GM19035 (cell line): ENCODE measurements at regions not wholly inside any gene's neighbourhood (a gene's known extent, or its start where the extent isn't known, plus 50 kb on each side); places are given as distances from the start of the nearest gene placed in this dataset.
A peak's percentile ranks its signal among the peaks of the same experiment; 100 is the strongest.

Experiments
- ATAC-seq: cut with Tn5 transposase; IDR thresholded peaks from one replicate; pipeline ENCODE4 v1.9.1; 2021; ENCODE audit not compliant: unreplicated experiment

DNA sequence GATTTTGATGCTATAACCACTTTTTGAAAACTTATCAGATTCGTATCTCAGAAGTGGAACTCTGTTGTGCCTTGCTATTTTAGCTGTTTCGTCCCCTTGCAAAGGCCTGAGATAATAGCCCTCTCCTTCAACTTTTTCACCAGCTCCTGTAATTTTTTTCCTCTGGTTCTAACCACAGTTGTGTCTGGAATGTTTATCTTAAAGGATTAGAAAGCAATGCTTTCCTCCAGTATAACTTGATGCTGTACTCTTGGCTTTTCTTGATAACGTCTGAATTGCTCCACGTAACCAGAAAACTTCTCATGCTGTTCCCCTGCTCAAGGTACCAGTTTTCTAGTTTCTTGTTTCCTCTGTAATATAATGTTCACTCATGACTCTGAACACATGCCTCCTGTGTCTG lies 209.4 kb downstream of the DTWD2 start:
- no peak for ATAC-seq

DNA sequence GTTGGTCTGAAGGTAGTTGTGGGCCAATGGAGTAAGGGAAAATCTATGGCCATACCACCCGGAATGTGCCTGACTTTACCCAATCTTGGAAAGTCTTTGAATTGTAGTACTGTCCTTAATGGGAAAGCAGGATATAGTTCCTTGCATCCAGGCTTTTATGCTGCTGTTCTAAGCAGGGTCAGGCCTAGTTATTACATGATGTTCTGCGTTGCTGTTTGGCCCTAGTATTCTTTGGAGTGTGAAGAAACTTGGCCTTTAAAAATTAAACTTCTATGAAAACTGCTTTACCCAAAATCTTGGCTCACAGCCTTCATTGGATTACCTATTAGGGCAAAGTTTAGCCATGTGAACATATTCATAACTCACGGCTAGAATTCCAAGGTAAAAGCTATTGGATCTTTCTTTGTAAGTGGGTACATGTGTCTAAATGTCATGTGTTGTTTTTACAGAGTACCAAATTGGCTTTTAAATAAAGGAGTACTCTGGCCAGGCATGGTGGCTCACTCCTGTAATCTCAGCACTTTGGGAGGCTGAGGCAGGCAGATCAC lies 211.1 kb downstream of the DTWD2 start:
- no peak for ATAC-seq

DNA sequence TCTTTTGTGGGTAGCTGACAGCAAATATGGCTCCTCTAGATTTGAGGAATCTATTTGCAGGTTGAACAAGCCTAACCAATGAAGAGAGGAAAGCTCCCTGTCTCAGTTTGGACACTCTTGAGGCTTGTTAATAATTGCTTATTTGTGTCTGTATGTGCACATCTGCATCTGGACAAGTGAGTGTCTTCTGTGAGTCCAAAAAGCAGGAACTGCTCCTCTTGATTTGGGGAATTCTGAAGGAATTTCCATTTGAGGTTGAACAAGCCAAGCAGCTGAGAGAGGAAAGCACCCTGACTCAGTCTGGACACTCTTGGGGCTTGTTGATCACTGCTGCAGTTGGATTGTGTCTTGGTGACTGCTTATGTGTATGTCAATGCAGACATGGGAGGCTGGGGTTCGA lies 211.6 kb downstream of the DTWD2 start:
- no peak for ATAC-seq

DNA sequence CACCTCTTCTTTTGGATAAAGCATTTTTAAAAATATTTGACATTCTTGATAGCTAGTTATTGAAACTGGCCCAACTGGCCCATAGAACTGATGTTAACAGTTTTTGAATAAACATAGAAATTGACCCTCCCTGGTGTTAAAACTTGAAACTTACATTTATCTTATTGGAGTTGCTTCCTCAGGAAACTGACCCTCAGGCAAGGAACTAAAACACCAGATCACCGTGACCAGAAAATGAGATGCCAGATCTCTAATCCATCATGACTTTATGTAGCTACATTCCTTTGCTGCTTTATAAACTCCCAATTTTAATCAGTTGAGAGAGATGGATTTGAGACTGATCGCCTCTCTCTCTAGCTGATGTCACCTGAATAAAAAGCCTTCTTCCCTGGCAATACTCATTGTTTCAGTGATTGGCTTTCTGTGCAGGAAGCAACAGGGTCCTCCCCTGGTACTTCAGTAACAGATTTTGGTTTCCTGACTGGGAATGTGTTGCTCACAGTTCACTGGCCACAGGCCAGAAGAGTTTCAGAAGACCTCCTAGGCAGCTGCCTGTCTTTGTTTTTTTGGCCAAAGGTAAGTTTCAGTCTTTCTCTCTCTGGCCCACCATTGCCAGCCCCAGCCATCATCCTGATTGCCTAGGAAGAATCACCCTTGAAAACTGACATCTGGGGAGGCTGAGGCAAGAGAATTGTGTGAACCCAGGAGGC lies 212.4 kb downstream of the DTWD2 start:
- peak; percentile 46 for ATAC-seq

- no peak for ATAC-seq
These were observed 219.7 kb downstream of the DTWD2 start for GRCh38 chr5:118768607-118769175.

GRCh38 chr5:118762291-118762690 lies 226.1 kb downstream of the DTWD2 start:
- no peak for ATAC-seq

DNA sequence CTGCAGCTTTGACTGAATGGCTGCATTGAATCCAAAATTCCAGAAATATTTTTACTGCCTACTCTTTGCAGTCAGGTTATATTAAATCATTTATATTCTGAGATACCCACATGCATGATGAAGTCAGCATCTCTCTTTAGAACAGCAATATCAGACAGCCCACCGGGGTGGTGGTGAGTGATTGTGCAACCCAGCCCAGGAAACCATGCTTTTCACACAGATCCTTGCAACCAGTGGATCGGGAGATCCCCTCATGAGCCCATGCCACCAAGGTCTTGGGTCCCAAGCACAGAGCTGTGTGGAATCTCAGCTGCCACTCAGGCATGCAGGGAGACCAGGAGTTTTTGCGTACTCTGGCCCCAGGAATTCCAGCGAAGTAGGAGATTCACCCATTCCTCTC lies 226.5 kb downstream of the DTWD2 start:
- ATAC-seq: no peak

DNA sequence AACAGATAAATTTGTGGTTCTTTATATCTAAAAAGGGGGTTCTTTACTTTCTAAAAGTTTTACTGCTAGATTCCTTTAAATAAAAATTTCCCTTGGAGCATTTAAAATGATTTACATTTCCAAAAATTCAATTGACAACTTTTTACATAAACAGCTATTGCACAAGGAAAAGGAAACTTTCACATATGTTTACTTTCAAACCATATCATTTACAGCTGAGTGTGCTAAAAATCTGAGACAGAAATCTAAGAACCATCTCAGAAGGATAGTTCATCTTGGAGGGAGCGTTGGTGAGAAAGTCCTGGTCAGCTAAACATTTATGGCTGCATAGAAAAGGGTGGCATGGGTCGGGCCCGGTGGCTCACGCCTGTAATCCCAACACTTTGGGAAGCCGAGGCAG lies 235.4 kb downstream of the DTWD2 start:
- no peak for ATAC-seq

GRCh38 chr5:118736396-118736795 lies 252.0 kb downstream of the DTWD2 start:
- ATAC-seq: no peak

- no peak for ATAC-seq
These were observed 255.0 kb downstream of the DTWD2 start for GRCh38 chr5:118733394-118733793.

DNA sequence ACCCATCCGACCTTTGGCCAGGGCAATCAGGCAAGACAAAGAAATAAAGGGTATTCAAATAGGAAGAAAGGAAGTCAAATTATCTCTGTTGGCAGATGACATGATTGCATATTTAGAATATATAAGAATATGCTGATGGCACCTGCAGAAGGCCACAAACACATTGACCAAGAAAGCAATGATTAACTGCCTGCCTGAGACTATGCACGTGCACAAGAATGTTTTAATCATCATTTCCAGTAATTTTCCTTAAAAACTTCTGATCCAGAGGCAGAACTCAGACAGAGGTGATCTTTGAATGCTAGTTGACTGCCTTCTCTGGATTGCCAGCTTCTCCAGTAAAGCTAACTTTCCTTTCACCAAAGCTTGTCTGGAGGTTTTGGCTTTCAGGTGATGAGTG lies 260.2 kb downstream of the DTWD2 start:
- ATAC-seq: no peak

DNA sequence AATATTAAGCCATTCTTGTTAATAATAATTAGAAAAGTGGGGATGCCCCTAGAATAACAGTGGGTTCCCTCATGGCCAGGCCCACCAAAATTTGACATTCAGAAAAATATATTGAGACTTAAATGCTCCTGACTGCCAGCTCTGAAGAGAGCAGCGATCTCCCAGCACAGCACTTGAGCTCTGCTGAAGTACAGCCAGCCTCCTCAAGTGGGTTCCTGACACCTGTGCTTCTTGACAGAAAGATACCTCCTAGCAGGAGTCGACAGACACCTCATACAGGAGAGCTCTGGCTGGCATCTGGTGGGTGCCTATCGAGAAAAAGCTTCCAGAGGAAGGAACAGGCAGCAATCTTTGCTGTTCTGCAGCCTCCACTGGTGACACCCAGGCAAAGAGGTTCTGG lies 261.5 kb downstream of the DTWD2 start:
- no peak for ATAC-seq

GRCh38 chr5:118723021-118723338 lies 265.4 kb downstream of the DTWD2 start:
- peak; percentile 87 for ATAC-seq

DNA sequence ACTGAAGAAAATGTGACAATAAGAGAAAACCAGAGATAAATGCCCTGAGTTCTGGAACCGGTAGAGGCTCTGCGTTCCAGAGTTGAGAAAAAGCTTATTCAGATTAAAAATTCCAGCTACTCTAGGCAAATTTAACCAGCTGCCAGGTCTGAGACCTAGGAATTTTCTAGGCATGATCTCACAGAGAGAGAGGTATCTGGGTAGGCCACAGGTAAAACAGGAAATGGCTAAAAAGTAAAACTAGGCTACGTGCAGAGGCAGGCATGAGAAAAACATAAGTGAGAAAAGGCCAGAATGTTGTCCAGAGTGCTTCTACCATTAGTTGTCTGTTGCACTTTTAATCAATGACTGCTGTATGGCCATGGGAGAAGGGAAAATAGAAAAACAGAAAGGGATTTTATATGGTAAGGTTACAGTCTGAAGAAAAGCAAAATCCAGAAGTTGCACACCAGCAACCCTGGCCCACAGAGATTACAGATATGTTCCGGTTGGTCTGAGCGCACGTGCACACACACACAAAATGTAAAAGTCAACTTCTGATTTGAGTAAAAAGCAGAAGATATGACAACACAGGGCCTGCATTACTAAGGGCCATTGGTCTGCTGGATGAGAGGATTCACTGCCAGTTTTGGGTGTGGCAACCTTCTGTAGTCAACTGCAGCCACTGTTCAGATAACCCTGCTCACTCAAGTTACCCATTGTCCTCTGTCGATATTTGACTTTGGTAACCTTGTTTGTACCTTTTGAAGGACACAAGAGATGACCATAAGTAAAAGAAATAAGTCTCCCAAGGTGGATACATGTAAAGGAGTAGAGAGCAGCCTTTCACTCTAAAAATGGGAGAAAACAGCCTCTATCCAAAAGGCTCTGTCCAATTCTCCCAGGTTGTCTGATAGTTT lies 266.0 kb downstream of the DTWD2 start:
- peak; percentile 61 for ATAC-seq

DNA sequence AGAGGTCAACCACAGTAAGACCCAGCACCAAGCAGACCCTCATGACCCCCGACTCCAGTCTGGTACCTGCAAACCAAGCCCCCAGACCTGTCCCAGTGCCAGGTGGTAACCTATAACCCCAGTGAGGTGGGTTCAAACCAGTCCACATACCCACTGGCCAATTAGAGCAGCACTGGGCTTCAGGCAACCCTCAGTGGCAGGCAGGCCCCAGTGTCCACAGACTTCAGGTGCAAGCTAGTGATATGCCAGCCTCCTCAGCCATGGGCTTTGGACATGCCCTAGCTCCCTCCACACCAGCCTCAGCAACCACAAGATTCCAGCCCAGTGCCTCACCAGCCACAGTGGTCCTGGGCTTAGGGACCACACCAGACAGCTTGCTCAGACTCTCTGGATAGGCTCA lies 276.6 kb downstream of the DTWD2 start:
- no peak for ATAC-seq

- ATAC-seq: no peak
These were observed 282.2 kb downstream of the DTWD2 start for GRCh38 chr5:118705959-118706667.

DNA sequence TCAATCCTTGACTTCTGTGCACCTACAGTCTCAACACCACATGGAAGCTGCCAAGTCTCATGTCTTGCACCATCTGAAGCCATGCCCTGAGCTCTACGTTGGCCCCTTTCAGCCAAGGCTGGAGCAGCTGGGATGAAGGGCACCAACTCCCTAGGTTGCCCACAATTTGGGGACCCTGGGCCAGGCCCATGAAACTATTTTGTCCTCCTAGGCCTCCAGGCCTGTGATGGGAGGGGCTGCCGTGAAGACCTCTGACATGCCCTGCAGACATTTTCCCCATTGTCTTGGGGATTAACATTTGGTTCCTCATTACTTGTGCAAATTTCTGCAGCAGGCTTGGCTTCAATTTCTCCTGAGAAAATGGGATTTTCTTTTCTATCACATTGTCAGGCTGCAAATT lies 285.1 kb downstream of the DTWD2 start:
- no peak for ATAC-seq

DNA sequence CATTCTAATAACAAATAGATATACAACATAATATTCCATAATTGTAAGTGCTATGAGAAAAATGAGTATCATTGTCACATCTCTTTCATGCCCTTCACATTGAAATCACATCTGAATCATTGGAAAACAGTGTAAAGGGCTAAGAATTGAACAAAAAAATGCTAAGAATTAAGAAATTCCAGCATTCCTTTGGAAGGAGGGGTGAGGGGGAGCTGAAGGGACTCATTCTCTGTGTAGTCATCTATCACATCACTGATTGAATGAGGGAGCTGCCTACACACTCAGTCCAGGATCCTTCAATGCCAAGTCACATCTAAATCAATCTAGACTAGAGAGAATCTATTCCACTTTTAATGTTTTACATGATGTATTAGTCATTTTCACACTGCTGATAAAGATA lies 286.6 kb downstream of the DTWD2 start:
- no peak for ATAC-seq

DNA sequence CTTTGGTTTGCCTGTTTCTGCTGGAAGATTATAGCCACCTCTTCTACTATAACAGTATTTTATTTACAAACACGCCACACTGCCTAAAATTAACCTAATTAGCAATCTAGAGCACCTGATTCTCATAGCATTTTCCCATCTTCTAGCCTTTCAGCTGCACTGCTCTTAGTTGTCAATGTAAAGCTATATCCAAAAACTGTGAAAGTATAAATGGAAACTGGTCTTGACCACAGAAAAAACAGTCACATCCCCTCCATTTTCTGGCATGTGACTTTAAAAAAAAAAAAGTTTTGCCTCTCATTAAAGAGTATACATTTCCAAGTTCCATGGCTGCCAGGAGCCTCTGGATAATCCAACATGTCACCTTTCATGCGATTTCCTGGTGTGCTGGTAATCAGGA lies 287.8 kb downstream of the DTWD2 start:
- no peak for ATAC-seq

GRCh38 chr5:118698774-118699173 lies 289.6 kb downstream of the DTWD2 start:
- no peak for ATAC-seq

DNA sequence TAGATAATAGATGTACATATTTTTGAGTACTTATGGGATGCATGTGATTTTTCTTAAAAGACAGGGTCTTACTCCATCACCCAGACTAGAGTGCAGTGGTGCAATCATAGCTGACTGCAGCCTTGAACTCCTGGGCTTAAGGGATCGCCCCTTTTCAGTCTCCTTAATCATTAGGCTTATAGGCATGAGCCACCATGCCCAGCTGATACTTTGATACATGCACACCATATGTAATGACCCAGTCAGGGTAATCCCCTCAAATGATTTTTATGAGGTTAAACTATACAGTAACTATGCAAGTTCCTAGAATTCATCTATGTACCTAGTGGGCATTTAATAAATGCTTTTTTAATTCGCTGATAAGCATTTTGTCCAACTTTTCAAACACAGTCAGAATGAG lies 292.3 kb downstream of the DTWD2 start:
- ATAC-seq: no peak
